Right renal cortex interstitium (tissue), 3 donors: ENCODE measurements at regions not wholly inside any gene's neighbourhood (a gene's known extent, or its start where the extent isn't known, plus 50 kb on each side); places are given as distances from the start of the nearest gene placed in this dataset.

Experiments used
- DNase-seq, 3 donors: peaks; one replicate each; pipeline ENCODE4 v3.0.0-alpha.2; 2013; ENCODE audit warnings: low read depth in 3 of 3, low spot score in 2 of 3

DNA sequence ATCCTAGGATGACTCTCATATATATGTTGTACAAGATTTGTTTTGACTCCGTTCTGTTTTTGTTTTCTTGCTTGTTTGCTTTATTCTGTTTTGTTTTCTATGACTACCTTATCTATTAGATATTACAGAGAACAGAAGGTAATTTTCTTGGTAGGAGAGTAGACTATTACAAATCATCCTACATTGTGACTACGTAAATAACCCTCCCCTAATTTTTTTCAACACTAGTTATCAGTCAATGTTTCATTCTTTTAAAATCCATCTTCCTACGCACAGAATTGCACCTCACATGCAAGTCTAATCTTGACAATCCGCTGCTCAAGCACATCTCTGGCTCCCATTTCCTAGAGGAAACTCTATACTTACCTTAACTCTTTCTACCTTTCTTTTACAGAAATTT lies 792.3 kb upstream of the PIK3C3 start:
- no peak for DNase-seq

DNA sequence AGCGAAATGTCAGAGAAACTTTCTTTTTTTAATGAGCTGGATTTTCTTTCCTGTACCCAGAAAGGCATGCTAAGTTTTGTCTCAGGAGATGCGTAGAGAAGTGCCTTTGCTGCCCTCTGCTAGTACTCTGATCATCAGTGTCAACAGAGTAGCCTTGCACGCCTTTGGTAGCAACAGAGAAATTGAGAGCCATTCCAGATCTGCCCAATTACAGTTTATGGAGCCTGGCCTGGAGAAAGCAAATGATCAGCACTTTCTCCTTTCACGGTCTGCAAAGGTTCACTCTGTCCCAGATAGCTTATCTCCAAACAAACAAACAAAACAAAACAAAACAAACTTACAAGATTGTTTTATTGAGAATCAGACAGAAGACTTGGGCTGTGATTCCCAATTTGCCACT lies 792.8 kb upstream of the PIK3C3 start:
- no peak for DNase-seq

DNA sequence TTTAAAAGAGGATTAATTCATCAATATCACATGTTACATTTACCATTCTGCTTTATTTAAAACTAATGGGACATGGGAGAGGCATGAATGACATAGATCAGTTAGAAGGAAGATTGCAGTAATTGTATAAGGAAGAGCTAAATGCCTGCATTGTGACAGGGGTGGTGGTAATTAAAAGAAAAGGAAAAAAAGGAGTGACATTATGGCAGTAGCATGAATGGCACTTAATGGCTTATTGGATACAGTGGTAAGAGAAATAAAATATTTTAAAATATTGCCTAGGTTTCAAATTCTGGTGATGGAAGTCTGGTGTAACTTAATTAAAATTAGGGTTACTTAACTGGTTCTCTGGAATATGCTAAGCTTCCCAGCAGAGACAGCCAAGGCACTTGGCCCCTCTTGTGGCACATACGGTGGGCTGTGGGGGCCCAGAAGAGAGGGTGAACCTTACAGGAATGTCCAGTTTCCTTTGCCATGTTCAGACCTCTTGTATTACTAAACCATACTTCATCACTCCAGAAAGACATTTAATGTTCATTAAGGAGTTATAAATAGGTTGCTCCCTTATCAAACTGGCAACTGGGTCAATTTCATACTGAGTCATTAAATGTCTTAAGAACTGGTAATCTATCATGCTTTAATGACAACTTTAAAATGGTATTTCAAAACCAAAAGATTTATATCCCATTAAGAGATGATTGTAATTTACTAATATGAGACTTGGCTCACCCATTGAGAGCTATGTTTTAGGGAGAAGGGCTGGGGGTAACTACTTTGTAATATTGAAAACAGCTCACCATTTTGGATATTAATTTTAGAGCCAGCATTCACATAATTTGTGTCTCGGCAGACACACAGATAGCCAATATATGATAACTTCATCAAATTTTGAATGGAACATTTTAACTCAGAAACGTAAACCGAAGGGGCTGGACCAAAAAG lies 798.9 kb upstream of the PIK3C3 start:
- DNase-seq: no peak

DNA sequence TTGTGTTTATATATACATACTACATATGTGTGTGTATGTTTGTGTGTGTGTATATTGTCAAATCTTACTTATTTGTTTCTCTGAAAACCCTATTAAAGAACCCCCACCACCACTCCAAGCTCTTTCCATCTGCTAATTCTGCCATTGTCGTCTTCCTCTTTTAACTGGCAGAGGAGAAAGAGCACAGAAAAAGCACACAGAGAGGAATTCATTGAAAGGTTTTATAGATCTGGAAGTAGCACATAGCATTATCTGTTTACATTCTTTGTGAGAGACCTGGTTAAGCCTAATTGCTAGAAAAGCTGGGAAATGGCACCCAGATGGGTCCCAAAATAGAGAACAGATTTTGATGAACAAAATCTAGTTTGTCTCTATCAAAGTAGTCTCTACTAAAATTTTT lies 800.0 kb upstream of the PIK3C3 start:
- no peak for DNase-seq

DNA sequence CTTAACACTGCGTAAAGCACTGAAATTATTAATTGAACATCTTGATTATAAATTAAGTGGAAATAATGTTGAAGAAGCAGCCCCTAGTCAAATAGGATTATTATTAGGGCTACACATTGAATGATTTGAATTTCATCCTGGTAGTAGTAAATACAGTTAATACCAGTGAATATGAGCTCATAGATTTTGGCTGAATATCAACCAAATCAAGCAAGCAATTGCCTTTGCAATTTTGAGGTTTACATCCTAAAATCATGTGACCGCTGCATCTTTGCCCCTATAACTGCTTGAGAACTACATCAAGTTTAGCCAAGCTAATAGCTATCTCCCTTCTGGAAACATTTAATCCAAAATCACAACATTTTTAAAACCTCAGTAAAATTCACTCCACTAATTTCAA lies 801.2 kb upstream of the PIK3C3 start:
- no peak for DNase-seq

DNA sequence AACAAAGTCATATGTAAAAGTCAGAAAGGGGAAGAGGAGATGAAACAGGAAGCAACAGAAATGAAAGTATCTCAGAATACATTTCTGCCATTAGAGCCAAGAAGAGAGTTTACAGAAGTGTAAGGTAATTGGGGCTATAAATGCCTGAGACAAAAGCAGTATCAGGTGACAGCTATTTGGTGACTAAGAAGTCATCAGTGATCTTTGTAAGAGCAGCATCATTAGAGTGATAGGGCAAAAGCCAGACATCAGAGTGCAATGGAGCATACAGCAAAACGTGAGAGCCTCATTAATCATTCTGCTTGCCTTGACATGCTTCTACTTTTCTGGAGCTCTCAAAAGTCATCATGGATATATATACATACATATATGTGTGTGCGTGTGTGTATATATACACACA lies 804.7 kb upstream of the PIK3C3 start:
- DNase-seq: no peak

DNA sequence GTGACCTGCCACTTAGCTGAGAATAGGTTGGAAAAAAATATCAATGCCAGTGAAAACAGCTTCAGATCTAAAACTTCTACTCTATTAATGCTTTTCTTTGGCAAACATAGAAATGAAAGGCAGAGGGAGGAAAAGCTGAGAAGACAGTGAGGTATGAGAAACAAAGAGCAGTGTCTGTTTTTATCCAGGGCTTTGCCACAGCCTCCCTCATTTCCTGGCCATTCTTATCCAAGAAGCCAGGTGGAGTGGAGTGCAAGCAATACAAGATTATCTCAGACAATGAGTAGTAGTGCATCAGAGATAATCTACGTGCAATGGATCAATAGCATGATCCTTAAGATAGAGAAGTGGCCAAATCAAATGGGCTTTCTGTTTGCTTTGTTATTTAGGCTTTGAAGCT lies 808.7 kb upstream of the PIK3C3 start:
- DNase-seq: no peak

DNA sequence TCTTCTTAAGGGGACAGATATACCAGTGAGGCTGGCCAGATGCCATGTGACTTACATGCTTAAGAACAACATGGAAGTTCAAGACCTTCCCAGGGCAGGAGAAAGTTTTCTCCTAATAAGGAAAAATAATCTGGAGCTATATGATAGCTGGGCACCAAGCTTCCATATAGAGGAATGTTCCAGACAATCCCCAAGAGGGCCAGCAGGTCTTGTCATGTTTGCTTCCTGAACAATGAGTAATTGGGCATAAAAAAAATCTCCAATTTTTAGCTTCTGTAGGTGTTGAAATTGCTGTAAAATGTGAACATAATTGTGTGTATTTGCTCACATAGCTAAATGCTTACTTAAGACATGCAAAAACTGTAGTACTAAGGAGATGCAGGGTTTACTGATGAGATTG lies 809.5 kb upstream of the PIK3C3 start:
- no peak for DNase-seq

DNA sequence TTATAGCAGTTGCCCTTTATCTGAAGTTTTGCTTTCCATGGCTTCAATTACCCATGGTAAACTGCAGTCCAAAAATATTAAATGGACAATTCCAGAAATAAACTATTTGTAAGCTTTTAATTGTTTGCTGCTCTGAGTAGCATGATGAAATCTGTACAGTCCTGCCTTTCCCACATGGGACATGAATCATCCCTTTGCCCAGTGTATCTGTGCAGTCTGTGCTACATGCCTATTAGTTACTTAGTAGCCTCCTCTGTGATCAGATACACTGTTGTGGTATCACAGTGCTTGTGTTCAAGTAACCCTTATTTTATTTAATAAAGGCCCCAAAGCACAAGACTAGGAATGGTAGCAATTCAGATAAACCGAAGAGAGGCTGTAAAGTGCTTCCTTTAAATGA lies 810.6 kb upstream of the PIK3C3 start:
- no peak for DNase-seq

DNA sequence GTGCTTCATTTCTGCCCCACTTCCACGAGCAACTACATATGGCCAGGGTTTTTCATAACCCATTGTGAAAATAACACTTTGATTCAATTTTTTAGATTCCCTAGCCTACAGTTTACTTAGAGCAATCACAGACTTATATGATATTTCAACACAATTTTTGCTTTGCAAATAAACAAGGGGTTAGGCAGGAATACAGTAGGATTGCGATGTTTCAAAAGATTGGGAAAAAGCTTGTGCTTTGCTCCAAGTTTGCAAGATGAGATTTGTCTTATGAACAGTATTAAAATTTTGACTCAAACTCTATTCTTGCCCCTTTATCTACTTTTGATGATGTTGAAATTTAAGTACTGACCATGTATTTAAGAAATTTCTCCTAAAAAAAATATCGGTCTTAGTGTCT lies 814.5 kb upstream of the PIK3C3 start:
- DNase-seq: no peak

DNA sequence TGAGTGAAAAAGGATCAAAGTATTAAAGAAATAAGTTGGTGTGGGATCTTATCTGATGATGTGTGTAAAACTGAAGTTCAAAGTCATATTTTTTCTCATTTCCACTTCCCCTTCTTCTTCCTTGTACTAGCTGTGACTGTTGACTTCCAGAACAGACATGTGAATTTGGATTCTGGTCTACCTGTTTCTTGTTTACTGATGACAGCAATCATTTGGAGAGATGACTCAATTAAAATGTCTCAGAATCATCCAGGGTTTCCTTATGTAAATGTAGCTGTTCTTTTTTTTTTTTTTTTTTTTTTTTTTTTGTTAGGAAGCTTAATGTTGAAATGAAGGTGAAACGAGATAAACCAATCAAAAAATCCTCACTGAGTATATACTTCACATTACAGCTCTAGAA lies 819.9 kb upstream of the PIK3C3 start:
- DNase-seq: no peak

DNA sequence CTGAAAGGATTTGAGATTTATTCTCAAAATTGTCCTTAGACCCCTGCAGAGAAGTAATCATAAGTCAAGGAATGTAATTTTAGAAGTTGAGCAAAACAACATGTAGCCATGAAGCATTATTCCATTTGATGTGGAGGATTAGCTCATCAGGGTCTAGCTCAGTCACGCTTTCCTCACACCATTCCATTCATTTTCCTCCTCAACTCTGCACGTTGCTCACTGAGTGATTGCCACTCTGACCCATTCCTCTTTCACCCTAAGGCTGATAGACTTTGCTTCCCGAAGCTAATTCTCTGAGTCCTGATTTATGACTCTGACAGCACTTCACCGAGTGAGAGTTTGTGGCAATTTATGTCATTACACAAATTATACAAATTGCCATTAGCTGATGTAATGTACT lies 820.6 kb upstream of the PIK3C3 start:
- DNase-seq: no peak

DNA sequence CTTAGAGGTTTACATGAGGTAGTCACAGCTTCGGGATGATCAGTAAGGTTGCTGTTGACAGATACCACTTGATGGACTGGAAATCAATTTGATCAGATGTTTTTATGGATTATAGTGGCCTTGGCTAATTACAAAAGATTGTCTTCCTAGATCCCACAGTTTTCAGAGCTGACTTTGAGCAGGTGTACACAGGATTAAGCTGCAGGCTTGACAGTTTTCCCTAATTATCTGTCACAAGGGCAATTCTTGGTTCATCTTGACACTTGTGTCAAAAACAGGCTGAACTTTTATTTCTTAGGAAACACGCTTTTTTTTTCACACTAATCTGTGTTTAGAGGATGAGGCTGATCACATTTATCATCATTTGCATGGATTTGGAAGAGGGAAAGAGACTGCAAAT lies 824.0 kb upstream of the PIK3C3 start:
- DNase-seq: no peak

DNA sequence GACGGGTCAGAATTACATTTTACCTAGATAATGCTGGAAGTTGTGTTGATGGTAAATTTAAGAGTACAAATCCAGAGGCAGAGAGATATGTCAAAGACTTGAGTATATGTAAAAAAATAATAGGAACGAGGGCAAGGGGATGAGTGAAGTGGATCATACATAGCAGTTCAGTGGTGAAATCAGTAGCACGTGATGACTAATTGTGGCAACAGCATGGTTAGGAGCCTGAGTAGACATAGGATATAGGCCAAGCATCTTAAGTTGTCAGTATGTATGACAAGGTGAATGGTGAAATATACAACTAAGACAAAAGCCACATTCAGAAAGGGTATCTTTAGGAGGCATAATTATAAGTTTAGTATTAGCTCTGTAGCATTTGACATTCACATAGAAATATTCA lies 826.5 kb upstream of the PIK3C3 start:
- no peak for DNase-seq

DNA sequence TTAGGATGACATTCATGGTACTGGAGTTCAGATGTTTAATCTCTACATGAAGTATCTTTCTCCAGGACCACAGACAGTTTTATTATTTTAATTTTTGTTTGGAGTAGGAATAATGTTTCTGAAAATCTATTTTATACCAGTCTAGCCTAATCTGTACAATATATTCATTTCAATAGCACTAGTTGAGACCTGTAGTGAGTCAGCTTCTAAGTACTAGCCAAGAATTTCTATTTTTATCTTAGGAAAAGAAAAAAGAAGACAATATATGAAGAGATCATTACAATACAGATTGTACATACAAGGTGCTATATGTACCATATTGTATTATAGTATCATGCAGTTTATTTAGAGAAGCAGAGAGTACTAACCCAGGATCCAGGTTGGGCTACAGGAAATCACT lies 826.9 kb upstream of the PIK3C3 start:
- no peak for DNase-seq

DNA sequence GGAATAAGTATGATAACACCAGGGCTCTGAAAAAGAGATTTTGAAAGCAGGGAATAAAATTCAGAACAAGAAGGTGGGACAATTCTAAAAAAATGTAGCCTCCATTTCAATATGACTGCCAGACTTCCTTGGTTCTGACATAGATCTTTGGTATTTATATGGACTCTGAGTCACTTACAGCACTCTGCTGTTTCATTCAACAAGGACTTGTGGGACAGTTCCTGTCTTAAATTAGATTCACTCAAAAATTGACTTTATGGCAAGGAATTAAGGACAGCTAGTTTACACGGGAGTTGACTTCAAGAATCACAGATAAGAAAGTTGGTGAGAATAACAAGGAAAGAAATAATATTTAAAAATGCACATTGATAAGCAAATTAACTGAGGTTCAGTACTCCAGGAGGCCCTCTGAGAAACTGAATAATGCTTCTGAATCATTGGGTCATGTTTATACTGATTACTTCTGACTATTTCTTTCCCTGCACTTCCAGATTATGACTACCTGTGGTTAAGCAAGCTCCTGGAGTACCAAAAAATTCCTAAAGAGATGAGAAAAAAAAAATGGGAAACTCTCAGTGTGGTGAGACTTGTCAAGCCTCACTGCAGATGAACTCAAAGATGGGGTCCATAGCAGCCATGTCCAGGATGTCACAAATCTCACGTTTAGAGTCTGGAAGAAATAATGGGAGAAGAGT lies 828.3 kb upstream of the PIK3C3 start:
- DNase-seq: no peak

DNA sequence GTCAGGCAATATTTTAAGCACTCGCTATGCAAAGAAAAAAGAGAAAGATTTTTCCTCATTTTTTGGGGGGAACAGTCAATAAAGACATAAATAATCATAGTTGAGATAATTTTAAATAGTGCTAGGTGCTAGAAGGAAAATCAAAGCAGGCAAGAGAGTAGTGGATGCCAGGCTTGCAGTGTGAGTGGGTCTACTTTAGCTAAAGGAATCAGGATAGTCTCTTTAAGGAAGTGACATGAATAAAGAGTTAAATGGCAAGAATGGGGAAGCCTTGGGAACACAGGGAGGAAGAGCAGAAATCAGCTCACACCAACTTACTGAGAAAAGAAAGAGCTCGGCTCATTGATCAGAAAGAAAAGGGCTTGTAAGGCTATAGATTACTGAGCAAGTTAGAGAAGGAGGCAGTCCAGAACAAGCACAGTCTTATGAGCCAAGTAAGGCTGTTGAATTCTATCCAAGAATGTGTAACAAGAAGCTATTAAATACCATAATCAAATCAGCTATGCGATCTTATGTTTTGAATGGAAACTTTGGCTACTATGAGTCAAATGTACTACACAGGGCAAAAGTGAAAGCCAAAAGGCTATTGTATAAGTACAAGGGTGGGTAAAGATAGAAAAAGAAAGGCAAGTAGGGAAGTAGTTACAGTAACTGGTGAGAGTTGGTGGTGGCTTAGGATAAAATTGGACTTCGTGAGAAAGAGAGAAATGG lies 833.8 kb upstream of the PIK3C3 start:
- no peak for DNase-seq

DNA sequence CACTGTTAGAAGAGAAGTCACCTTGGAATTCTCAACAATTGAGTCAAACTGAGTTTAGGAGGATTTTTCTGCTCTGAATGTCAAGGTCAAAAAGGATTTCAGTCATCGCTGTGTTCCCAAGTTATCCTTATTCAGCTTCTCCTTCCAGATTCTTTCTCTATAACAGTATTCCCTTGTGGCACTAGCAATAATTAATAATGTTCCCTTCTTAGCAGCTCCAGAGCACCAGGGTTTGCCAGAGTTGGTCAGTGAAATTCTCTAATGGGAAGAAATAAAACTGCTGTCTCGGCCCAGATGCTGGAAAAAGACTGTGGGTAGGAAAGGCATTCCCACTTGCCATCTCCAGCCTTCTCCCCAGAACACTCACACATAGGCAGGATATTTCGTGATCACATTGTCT lies 836.0 kb upstream of the PIK3C3 start:
- no peak for DNase-seq

DNA sequence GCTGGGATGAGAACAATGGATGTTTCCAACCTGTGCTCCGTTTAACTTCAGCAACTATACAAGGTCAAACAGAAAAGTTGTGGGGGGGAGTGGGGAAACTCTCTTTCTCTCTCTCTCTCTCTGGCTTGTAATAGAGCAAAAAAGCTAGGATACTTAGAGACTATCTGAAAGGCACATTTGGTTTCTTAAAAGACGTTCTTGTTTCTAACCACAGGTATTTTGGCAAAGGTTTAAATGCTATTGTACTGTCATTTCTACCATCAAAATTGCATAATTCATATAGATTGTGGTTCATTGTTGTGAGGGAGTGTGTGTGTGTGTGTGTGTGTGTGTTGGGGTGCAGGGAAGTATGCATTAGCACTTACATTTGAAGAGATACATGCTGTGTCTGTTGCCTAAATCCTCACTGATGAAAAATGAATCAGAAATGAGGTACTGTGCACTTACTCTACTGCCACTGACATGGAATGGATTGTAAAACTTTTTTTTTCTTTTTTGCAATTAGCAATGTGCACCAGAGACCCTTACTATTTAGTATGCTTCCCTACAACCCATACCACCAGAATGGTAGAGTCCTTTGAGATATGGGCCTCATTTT lies 841.0 kb upstream of the PIK3C3 start:
- DNase-seq: no peak

DNA sequence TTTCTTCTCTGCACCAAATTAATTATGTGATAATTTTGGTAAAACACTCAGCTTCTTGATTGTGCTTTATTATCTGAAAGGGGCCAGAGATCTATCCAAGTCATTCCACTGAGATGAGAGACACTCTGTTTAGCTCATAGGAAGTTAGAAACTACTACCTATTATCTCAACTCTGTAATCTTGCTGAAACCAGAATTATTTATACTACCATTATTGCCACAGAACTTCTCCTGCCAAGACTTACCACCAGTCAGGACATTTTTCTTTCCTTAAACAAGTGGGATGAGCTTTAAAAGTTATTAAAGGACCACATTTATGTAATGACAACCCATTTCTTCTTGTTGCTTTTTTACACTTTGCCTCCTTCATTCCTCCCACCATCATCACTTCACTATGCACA lies 855.6 kb upstream of the PIK3C3 start:
- no peak for DNase-seq

DNA sequence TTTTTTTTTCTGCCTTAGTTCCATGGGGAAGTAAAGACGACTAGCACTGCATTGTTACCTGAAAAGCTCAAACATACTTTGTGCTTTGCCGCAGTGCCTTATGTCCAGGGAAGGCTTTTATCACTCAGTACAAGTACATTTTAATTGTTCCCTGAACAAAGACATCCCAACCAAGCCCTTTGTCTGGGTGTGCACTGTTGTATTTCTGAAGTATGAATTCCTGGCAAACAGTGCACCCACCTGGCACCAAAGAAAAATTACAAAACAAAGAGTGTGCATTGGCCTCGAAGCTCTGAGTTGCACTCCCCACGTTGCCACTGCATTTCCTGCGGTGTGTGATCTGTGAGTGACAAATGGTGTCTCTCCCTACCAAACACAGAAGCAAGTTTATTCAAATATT lies 858.5 kb upstream of the PIK3C3 start:
- peak in 2 of 3 donors; percentile 7 to 15 for DNase-seq
